Hepatocyte (in vitro differentiated cells): ENCODE measurements at regions not wholly inside any gene's neighbourhood (a gene's known extent, or its start where the extent isn't known, plus 50 kb on each side); places are given as distances from the start of the nearest gene placed in this dataset.
A peak's percentile ranks its signal among the peaks of the same experiment; 100 is the strongest.

Experiments
- DNase-seq: peaks from one replicate; pipeline ENCODE4 v3.0.0-alpha.2; 2016; ENCODE audit warnings: low spot score
- H2AFZ ChIP-seq: fragments of 200-600 bp; sonication (generic); 2 replicates; pipeline ENCODE4 v1.6.0; 2016; ENCODE audit warnings: antibody characterized with exemption, mild to moderate bottlenecking
- H3K27ac ChIP-seq: fragments of 200-600 bp; sonication (generic); 2 replicates; pipeline ENCODE4 v1.5.1; 2016; ENCODE audit warnings: mild to moderate bottlenecking
- H3K27me3 ChIP-seq: fragments of 200-600 bp; sonication (generic); 2 replicates; pipeline ENCODE4 v1.6.1; 2016
- H3K36me3 ChIP-seq: fragments of 200-600 bp; sonication (generic); replicated peaks from 2 replicates; pipeline ENCODE4 v1.5.1; 2016; ENCODE audit warnings: low read depth; ENCODE audit not compliant: insufficient read depth
- H3K4me1 ChIP-seq: fragments of 200-600 bp; sonication (generic); 2 replicates; pipeline ENCODE4 v1.5.1; 2016; ENCODE audit warnings: mild to moderate bottlenecking, moderate library complexity; ENCODE audit not compliant: insufficient read depth
- H3K4me2 ChIP-seq: fragments of 200-600 bp; sonication (generic); 2 replicates; pipeline ENCODE4 v1.6.0; 2016
- H3K4me3 ChIP-seq: fragments of 200-600 bp; sonication (generic); 2 replicates; pipeline ENCODE4 v1.5.1; 2016; ENCODE audit warnings: mild to moderate bottlenecking
- H3K79me2 ChIP-seq: fragments of 200-600 bp; sonication (generic); 2 replicates; pipeline ENCODE4 v1.6.0; 2017; ENCODE audit warnings: mild to moderate bottlenecking
- H3K9me2 ChIP-seq: fragments of 200-600 bp; sonication (generic); replicated peaks from 2 replicates; pipeline ENCODE4 v1.6.0; 2017; ENCODE audit warnings: mild to moderate bottlenecking; ENCODE audit not compliant: insufficient read depth
- H3K9me3 ChIP-seq: fragments of 200-600 bp; sonication (generic); 2 replicates; pipeline ENCODE4 v1.5.1; 2016; ENCODE audit warnings: low read depth, mild to moderate bottlenecking
- H4K20me1 ChIP-seq: fragments of 200-600 bp; sonication (generic); 2 replicates; pipeline ENCODE4 v1.6.0; 2016; ENCODE audit warnings: mild to moderate bottlenecking; ENCODE audit not compliant: insufficient read depth, poor library complexity, severe bottlenecking
- EZH2 ChIP-seq: fragments of 200-600 bp; sonication (generic); IDR thresholded peaks from 2 replicates; pipeline ENCODE4 v1.6.1; 2016; ENCODE audit warnings: antibody characterized with exemption, mild to moderate bottlenecking, borderline replicate concordance
- EZH2phosphoT487 ChIP-seq: fragments of 200-600 bp; sonication (generic); IDR thresholded peaks from one replicate; pipeline ENCODE4 v1.6.1; 2018; ENCODE audit warnings: antibody characterized with exemption, mild to moderate bottlenecking, low read depth, moderate library complexity; ENCODE audit not compliant: unreplicated experiment, severe bottlenecking
- WGBS: methylation state at CpG from one replicate; pipeline ENCODE4 v1.1.6; 2016; ENCODE audit warnings: low lambda C conversion rate; ENCODE audit errors: missing lambda C conversion rate; 5-methylcytosine and 5-hydroxymethylcytosine counted together
- TF ChIP-seq, protein P1 (sequence below): fragments of 200-600 bp; sonication (generic); IDR thresholded peaks from 2 replicates; pipeline ENCODE4 v1.5.1; 2016; ENCODE audit warnings: antibody characterized with exemption, mild to moderate bottlenecking; ENCODE audit not compliant: poor library complexity

DNA sequence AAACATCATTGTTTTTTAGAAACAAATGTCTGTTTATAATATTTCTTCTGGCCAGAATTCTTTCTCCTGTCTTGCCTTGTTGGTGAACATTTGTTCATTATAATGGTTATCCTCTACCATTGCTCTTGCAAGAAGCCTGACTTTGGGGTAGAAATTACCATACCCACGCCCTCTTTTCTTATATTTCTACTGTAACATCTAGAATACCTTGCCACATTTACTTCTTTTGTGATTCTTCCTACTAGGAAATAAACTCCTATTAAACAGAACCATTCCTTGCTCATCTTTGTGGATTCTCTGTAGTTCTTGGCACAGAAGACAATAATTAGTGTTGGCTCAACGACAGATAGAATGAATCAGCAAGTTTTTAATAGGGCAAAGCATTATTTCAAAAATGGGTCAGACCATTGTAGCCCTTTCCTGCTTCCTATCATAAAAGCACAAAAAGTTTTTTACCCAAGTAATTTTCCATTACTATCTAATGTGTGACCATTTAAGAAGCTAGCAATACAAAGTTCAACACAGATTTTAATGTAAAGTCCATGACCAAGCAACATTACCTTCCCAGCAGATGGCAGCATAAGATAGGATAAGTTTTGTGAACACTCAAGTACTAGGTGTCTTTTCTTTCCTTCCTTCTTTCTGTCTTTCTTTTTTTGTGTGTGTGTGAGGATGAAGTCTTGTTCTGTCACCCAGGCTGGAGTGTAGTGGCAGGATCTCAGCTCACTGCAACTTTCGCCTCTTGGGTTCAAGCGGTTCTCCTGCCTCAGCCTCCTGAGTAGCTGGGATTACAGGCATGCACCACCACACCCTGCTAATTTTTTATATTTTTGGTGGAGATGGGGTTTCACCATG is 270.4 kb downstream of the HGF start:
- peak; percentile 76 for DNase-seq
- no peaks in the 10 kb centered on the region for H3K4me1 ChIP-seq
- no peak overlapping the region for H2AFZ ChIP-seq
- H3K36me3 ChIP-seq: no peaks in the 10 kb centered on the region
- H3K4me3 ChIP-seq: no peak overlapping the region
- H4K20me1 ChIP-seq: no peaks in the 10 kb centered on the region
- TF ChIP-seq EZH2: no peak
- TF ChIP-seq EZH2phosphoT487: no peak
- TF ChIP-seq, protein P1, sequence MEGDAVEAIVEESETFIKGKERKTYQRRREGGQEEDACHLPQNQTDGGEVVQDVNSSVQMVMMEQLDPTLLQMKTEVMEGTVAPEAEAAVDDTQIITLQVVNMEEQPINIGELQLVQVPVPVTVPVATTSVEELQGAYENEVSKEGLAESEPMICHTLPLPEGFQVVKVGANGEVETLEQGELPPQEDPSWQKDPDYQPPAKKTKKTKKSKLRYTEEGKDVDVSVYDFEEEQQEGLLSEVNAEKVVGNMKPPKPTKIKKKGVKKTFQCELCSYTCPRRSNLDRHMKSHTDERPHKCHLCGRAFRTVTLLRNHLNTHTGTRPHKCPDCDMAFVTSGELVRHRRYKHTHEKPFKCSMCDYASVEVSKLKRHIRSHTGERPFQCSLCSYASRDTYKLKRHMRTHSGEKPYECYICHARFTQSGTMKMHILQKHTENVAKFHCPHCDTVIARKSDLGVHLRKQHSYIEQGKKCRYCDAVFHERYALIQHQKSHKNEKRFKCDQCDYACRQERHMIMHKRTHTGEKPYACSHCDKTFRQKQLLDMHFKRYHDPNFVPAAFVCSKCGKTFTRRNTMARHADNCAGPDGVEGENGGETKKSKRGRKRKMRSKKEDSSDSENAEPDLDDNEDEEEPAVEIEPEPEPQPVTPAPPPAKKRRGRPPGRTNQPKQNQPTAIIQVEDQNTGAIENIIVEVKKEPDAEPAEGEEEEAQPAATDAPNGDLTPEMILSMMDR: peak; percentile 91
- no peaks in the 10 kb centered on the region for H3K27me3 ChIP-seq
- H3K27ac ChIP-seq: no peak overlapping the region
- no peaks in the 10 kb centered on the region for H3K9me2 ChIP-seq
- no peaks in the 10 kb centered on the region for H3K9me3 ChIP-seq
- no peak overlapping the region for H3K4me2 ChIP-seq
- H3K79me2 ChIP-seq: no peaks in the 10 kb centered on the region
- WGBS: 75% methylated on average over 4 of the region's 4 CpGs

DNA sequence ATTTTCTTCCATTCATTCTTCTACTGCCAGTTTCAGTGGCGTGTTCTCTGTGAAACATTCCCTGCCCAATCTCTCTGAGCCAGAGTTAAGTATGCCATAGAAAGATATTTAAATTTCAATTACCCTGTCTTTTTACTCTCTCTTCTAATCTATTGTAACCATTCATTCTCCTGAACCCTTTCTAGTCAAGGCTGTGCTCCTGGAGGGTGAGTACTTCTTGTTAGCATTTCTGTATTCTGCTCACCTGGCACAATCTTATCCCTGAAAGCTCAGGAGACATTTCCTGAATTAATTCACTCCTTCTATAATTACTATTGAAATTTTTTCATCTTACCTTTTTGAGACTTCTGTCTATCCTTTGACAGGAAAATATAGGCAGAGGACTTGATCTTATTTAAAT is 271.7 kb downstream of the HGF start:
- Histone ChIP-seq H3K4me1 (no peaks in the 10 kb centered on the region), H3K4me3 (no peak overlapping the region), H3K4me2 (no peak overlapping the region), H3K36me3 (no peaks in the 10 kb centered on the region), H2AFZ (no peak overlapping the region), H3K9me2 (no peaks in the 10 kb centered on the region), H3K79me2 (no peaks in the 10 kb centered on the region), H3K9me3 (no peaks in the 10 kb centered on the region), H3K27ac (no peak overlapping the region), H3K27me3 (no peaks in the 10 kb centered on the region), H4K20me1 (no peaks in the 10 kb centered on the region)
- TF ChIP-seq, protein P1: no peak
- TF ChIP-seq EZH2: no peak
- TF ChIP-seq EZH2phosphoT487: no peak
- 92% methylated on average over 1 of the region's 1 CpG for WGBS
- no peak for DNase-seq

DNA sequence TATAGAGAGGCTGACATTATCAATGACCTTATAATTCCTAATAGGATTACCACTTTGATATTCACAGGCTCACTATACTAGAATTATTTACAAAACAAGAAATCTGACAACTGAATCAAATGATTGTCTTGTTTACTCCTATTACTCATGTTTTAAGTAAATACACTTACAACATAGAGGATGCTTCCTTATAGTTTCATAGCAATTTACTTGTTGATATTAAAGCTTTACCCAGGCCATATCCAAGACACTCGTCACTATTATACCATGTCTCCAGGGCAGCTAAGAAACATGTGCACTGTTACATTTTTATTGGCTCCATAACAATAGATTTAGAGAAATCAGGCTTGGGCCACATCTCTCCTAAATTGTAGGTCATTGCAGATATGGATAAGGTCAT is 276.9 kb downstream of the HGF start:
- H3K4me1 ChIP-seq: no peaks in the 10 kb centered on the region
- 96% methylated on average over 1 of the region's 1 CpG for WGBS

More for the DNA sequence above, 276.9 kb downstream of the HGF start:
- no peak overlapping the region for H2AFZ ChIP-seq
- H3K4me3 ChIP-seq: no peak overlapping the region
- H3K79me2 ChIP-seq: no peaks in the 10 kb centered on the region
- TF ChIP-seq, protein P1: no peak
- H3K9me2 ChIP-seq: no peaks in the 10 kb centered on the region
- no peaks in the 10 kb centered on the region for H3K36me3 ChIP-seq
- no peak overlapping the region for H3K4me2 ChIP-seq
- H3K27me3 ChIP-seq: no peaks in the 10 kb centered on the region
- no peaks in the 10 kb centered on the region for H4K20me1 ChIP-seq
- H3K27ac ChIP-seq: no peak overlapping the region
- H3K9me3 ChIP-seq: no peaks in the 10 kb centered on the region
- no peak for DNase-seq
